ENCODE measurements at regions not wholly inside any gene's neighbourhood (a gene's known extent, or its start where the extent isn't known, plus 50 kb on each side); places are given as distances from the start of the nearest gene placed in this dataset.

DNA sequence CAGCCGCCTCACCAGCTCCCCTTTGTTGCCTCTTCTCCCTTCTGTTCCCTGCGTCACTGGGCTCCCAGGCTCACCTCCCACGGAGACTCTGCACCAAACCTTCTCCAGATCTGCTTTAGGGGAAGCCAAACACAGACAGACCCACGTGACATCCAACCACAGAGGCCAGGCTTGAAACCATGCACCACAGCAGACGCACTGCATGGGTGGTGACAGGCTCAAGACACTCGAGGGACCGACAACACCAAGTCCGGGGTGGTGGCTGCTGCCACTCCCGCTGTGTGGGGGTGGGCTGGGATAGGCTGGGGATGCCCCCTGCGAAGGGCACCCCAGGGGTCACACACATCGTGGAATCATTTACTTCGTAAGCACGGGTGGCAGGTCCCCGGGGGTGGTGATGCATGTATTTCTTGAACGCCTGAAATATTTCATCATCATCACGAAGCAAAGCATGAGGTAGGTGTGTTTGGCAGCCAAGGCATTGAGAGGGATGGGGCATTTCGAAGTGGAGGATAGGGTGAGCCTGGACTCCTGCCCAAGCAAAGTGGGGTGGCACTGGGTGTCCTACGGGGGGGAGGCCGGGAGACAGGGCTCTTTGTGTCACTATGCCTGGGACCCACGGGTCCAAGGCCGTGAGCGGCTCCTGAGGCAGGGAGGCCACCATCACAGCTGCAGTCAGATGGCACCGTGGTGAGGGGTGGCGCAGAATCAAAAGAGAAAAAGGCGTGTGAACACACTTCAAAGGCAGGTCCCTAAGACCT is 66.8 kb upstream of the RFLNA start (continued):
- no peak for TF ChIP-seq CHD7 (IDR thresholded peaks at IDR 0.05; ENCODE audit: low read depth, low read length)
- TF ChIP-seq ZBTB11 (CRISPR knock-in tag; IDR thresholded peaks at IDR 0.05), result no peak
- no peak for TF ChIP-seq KLF10 (CRISPR knock-in tag; IDR thresholded peaks at IDR 0.05)
- peak; percentile 42; the same call in 1 of the 2 replicates for TF ChIP-seq ZKSCAN8 (CRISPR knock-in tag; IDR thresholded peaks at IDR 0.05)
- TF ChIP-seq FOXJ3 (CRISPR knock-in tag; IDR thresholded peaks at IDR 0.05), result no peak
- no peak for TF ChIP-seq LARP7 (IDR thresholded peaks at IDR 0.05)
- no peak for TF ChIP-seq TAF15 (IDR thresholded peaks at IDR 0.05; ENCODE audit: low read depth, low read length)
- no peak for TF ChIP-seq TSC22D4 (tag; IDR thresholded peaks at IDR 0.05)
- no peak for TF ChIP-seq NR3C1 (CRISPR knock-in tag; IDR thresholded peaks at IDR 0.05)
- TF ChIP-seq ZNF3 (CRISPR knock-in tag; IDR thresholded peaks at IDR 0.05), result no peak
- TF ChIP-seq ZNF395 (CRISPR knock-in tag; IDR thresholded peaks at IDR 0.05), result peak; percentile 62; the same call in 1 of the 2 replicates
